HG03521 (cell line): ENCODE measurements at regions not wholly inside any gene's neighbourhood (a gene's known extent, or its start where the extent isn't known, plus 50 kb on each side); places are given as distances from the start of the nearest gene placed in this dataset.

Source experiments
- ATAC-seq: cut with Tn5 transposase; IDR thresholded peaks from one replicate; pipeline ENCODE4 v1.9.1; 2021; ENCODE audit warnings: mild to moderate bottlenecking, moderate library complexity; ENCODE audit not compliant: unreplicated experiment

- ATAC-seq, result no peak
Measured at GRCh38 chr10:4095166-4095917, 310.3 kb upstream of the KLF6 start.

DNA sequence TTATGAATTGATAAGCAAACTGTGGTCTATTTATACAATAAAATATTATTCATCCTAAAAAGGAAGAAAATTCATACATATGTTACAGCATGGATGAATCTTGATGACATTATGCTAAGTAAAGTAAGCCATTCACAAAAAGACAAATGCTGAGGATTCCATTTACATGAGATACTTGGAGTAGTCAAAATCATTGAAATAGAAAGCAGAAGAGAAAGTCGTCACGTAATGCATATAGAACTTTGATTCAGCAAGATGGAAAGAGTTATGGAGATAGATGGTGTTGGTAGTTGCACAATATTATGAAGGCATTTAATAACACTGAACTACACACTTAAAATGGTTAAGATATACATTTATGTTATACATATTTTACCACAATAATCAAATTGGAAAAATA, 309.7 kb upstream of the KLF6 start:
- ATAC-seq, result no peak

DNA sequence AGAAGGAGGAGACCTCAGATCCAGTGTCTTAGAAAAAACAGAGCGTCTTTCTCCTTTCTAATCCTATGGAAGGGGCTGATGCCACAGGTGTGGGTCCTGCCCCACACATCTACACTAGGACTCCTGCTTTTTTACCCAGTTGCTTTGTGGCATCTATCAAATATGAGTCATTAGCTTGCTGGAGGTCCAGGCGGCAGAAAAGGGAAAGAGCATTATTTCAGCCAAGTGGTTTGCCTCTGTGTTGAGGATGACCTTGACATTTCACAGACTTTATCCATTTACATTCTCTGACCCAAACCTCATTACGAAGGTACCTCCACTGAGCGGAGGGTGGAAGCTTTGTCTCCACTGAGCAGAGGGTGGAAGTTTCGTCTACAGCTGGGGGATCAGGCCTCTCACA, 308.4 kb upstream of the KLF6 start:
- no peak for ATAC-seq

DNA sequence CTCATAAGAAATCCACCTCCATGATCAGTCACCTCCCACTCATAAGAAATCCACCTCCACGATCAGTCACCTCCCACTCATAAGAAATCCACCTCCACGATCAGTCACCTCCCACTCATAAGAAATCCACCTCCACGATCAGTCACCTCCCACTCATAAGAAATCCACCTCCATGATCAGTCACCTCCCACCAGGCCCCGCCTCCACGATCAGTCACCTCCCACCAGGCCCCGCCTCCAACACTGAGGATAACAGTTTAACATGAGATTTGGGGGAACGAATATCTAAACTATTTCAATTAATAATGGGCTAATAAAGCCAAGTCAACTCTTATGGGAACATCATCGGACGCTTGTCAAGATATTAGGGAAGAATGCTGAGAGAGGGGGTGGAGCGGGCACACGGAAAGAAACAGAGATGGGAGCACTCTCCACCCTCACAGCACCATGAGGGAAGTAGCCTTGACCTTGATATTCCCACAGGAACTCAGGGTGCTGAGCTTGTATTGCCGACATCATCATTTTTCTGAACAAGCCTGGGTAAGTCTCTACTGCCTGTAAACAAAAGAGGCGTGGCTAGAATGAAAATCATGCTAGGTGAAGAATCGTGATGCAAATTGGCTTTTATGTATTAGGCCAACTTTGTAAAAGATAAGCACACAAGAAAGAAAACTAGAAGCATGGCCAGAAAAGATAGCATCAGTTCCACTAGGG, 303.5 kb upstream of the KLF6 start:
- no peak for ATAC-seq

DNA sequence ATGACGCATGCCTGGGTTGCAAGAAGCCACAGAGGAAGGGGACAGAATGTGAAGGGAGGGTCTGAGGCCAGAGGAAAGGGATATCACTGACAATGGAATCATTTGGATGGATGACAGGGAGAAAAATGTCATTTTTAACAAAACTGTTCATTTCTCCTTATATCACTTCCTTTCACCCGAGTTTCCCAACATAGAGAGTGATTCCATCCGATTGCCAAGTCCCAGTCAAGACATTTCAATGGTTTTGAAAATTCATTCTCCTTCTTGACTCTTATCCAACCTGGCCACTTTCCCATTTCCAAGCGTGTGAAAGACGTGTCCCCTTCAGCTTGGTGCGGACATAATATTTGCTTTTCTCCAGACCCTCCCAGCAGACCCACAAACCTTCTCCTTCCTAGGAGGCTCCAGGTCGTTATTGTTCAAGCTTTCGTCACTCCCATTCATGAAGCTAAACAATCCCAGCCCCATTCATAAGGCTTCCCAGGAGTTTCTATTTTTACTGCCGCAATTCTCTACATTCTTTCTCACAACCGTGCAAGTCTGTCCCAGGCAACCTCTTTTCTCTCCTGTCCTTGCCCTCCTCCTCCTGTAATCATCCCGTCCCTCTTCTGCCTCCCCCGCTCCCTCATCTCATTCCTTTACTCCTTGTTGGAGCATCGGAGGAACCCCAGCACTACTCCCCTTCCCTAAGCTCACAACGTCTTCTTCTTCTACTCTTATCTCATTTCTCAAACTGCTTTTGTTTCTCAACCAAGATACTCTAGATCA, 301.3 kb upstream of the KLF6 start:
- no peak for ATAC-seq

GRCh38 chr10:4083509-4084003, 298.5 kb upstream of the KLF6 start:
- no peak for ATAC-seq

DNA sequence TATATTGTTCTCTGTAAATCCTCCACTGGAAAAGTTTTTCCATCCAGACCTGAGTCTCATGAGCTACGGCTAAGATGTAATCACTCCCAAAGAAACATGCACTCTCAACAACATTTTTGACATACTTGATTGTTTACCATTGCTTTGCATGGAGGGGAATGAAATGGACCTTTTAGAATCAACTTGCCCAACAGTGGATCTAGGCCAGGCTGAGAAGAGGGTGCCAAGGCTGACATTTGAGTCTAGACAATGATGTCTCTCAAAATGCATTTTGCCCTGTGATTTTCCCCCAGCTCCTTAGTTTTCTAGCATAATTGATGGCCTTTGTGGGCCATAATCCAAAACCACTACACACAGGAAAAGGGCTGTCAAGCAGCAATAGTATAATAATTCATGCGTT, 297.9 kb upstream of the KLF6 start:
- ATAC-seq, result no peak

GRCh38 chr10:4081685-4082111, 296.7 kb upstream of the KLF6 start:
- ATAC-seq, result no peak

DNA sequence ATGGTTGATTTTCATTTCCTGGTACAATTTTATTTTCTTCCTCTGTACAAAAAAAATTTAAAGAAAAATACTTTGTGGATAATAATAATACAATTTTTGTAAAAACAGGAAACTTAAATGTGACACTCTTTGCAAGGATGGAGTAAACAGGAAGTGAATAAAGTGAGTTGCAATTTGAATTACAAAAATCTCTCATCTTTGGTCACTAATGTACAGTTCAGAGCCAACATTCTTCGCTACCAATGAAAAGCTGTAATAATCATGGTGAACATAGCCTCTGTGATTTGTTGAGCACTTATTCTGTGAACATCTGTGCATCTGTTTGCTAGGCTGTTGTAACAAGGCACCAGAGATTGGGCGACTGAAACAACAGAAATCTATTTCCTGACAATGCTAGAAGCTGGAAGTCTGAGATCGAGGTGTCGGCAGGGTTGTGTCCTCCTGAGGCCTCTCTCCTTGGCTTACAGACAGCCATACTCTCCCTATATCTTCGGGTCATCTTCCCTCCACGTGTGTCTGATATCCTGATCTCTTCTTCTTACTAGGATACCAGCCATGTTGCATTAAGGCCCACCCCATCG, 295.3 kb upstream of the KLF6 start:
- ATAC-seq, result no peak

DNA sequence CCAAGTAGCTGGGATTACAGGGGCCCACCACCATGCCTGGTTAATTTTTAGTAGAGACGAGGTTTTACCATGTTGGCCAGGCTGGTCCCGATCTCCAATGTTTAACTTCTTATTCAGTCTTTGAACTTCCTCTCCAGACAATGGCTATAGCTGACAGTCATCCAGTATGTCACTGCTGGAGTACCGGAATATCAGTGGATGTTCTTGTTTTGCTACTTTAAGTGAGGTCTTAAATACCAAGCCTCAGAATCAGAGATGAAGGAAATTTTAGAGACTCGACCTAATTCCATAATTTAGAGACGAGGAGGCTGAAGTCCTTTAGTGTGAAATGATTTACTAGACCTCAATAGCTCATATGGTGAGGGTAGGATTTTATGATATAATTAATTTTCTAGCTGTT, 294.8 kb upstream of the KLF6 start:
- ATAC-seq, result no peak

GRCh38 chr10:4077804-4078203, 292.8 kb upstream of the KLF6 start:
- no peak for ATAC-seq

GRCh38 chr10:4076983-4077382, 292.0 kb upstream of the KLF6 start:
- no peak for ATAC-seq

GRCh38 chr10:4075443-4075842, 290.4 kb upstream of the KLF6 start:
- ATAC-seq, result no peak

- ATAC-seq, result no peak
Measured at GRCh38 chr10:4074545-4075407, 289.8 kb upstream of the KLF6 start.

- ATAC-seq, result no peak
Measured at GRCh38 chr10:4073912-4074311, 288.9 kb upstream of the KLF6 start.

GRCh38 chr10:4070921-4071660, 286.1 kb upstream of the KLF6 start:
- no peak for ATAC-seq

DNA sequence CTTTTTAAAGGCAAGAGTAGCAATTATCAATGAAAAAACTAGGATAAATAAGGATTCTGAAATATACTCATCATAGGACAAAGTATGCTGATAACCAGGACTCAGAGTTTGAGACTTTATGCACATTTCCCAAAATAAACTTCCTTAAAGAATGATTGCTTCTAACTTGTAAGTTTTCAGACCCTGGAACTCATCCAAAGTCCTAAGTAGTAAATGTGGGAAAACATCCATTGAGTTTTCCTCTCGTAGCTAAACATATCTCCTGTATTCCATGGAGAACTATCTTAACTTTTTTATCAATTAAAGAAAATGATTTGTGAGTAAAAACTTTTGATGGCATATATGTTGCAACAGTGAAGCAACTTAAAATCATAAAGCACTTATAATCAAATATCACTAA, 285.2 kb upstream of the KLF6 start:
- ATAC-seq, result no peak

GRCh38 chr10:4069491-4069890, 284.5 kb upstream of the KLF6 start:
- ATAC-seq, result no peak

GRCh38 chr10:4068629-4069028, 283.6 kb upstream of the KLF6 start:
- no peak for ATAC-seq
